ENCODE measurements at regions not wholly inside any gene's neighbourhood (a gene's known extent, or its start where the extent isn't known, plus 50 kb on each side); places are given as distances from the start of the nearest gene placed in this dataset.

- Histone ChIP-seq H3K27ac (no peak overlapping the region), H3K27me3 (ENCODE audit: low read depth) (no peaks in the 10 kb centered on the region), H3K36me3 (no peaks in the 10 kb centered on the region), H3K4me1 (no peaks in the 10 kb centered on the region), H3K4me3 (no peak overlapping the region), H3K9me3 (no peaks in the 10 kb centered on the region)
- no peak for TF ChIP-seq CTCF (IDR thresholded peaks at IDR 0.05)
- ATAC-seq (no peak), DNase-seq (no peak)
- intact Hi-C loops (cut with DNase I) = no loop called here
These were observed 107.7 kb downstream of the COPS8 start for GRCh38 chr2:237193436-237193835.

GRCh38 chr2:237194081-237194480 is 108.4 kb downstream of the COPS8 start:
- intact Hi-C loops (cut with DNase I) = no loop called here
- ATAC-seq = peak in 1 of 2 donors; percentile 20
- no peaks in the 10 kb centered on the region for H3K9me3 ChIP-seq
- H3K36me3 ChIP-seq = no peaks in the 10 kb centered on the region
- no peaks in the 10 kb centered on the region for H3K27me3 ChIP-seq (ENCODE audit: low read depth)
- no peak for TF ChIP-seq CTCF (IDR thresholded peaks at IDR 0.05)
- no peak overlapping the region for H3K27ac ChIP-seq
- H3K4me1 ChIP-seq = no peaks in the 10 kb centered on the region
- H3K4me3 ChIP-seq = no peak overlapping the region
- no peak for DNase-seq

GRCh38 chr2:237194906-237195305 is 109.2 kb downstream of the COPS8 start:
- ATAC-seq (no peak), DNase-seq (no peak)
- no peaks in the 10 kb centered on the region for H3K36me3 ChIP-seq
- H3K27me3 ChIP-seq (ENCODE audit: low read depth) = no peaks in the 10 kb centered on the region
- H3K4me3 ChIP-seq = no peak overlapping the region
- H3K9me3 ChIP-seq = no peaks in the 10 kb centered on the region
- H3K4me1 ChIP-seq = no peaks in the 10 kb centered on the region
- H3K27ac ChIP-seq = no peak overlapping the region
- no peak for TF ChIP-seq CTCF (IDR thresholded peaks at IDR 0.05)
- intact Hi-C loops (cut with DNase I) = no loop called here

GRCh38 chr2:237195396-237196120 is 109.9 kb downstream of the COPS8 start:
- H3K36me3 ChIP-seq = no peaks in the 10 kb centered on the region
- no peak overlapping the region for H3K4me3 ChIP-seq
- H3K4me1 ChIP-seq = no peaks in the 10 kb centered on the region
- no peaks in the 10 kb centered on the region for H3K9me3 ChIP-seq
- H3K27me3 ChIP-seq (ENCODE audit: low read depth) = no peaks in the 10 kb centered on the region
- no peak for DNase-seq
- intact Hi-C loops (cut with DNase I) = no loop called here
- no peak for TF ChIP-seq CTCF (IDR thresholded peaks at IDR 0.05)
- no peak overlapping the region for H3K27ac ChIP-seq
- no peak for ATAC-seq

GRCh38 chr2:237196409-237196808 is 110.7 kb downstream of the COPS8 start:
- H3K36me3 ChIP-seq = no peaks in the 10 kb centered on the region
- no peaks in the 10 kb centered on the region for H3K27me3 ChIP-seq (ENCODE audit: low read depth)
- intact Hi-C loops (cut with DNase I) = no loop called here
- no peaks in the 10 kb centered on the region for H3K4me1 ChIP-seq
- DNase-seq (no peak), ATAC-seq (no peak)
- no peaks in the 10 kb centered on the region for H3K9me3 ChIP-seq
- TF ChIP-seq CTCF (IDR thresholded peaks at IDR 0.05) = no peak
- peak overlapping the region; percentile 18 for H3K27ac ChIP-seq
- H3K4me3 ChIP-seq = no peak overlapping the region

All from lower lobe of right lung (tissue), 2 donors.